Ishikawa (cell line): ENCODE measurements at regions not wholly inside any gene's neighbourhood (a gene's known extent, or its start where the extent isn't known, plus 50 kb on each side); places are given as distances from the start of the nearest gene placed in this dataset.

Experiments used
- CEBPB ChIP-seq: IDR thresholded peaks from 2 replicates; pipeline ENCODE4 v1.6.1; 2012
- CREB1 ChIP-seq: IDR thresholded peaks from 2 replicates; pipeline ENCODE4 v1.6.1; 2012; ENCODE audit warnings: low read depth
- EGR1 ChIP-seq: IDR thresholded peaks from 2 replicates; pipeline ENCODE4 v1.6.1; 2012
- EP300 ChIP-seq: IDR thresholded peaks from 2 replicates; pipeline ENCODE4 v1.6.1; 2012; ENCODE audit warnings: borderline replicate concordance
- FOXM1 ChIP-seq: IDR thresholded peaks from 2 replicates; pipeline ENCODE4 v1.6.1; 2012; ENCODE audit warnings: low read depth, borderline replicate concordance
- MAX ChIP-seq: IDR thresholded peaks from 2 replicates; pipeline ENCODE4 v1.6.1; 2012
- NFIC ChIP-seq: IDR thresholded peaks from 2 replicates; pipeline ENCODE4 v1.6.1; 2012
- RAD21 ChIP-seq: IDR thresholded peaks from 2 replicates; pipeline ENCODE4 v1.6.1; 2012; ENCODE audit warnings: low read depth
- REST ChIP-seq: IDR thresholded peaks from 2 replicates; pipeline ENCODE4 v1.6.1; 2012; ENCODE audit warnings: low read depth, mild to moderate bottlenecking
- TAF1 ChIP-seq: IDR thresholded peaks from 2 replicates; pipeline ENCODE4 v1.6.1; 2012; ENCODE audit warnings: low read depth, mild to moderate bottlenecking
- TCF12 ChIP-seq: IDR thresholded peaks from 2 replicates; pipeline ENCODE4 v1.6.1; 2012; ENCODE audit warnings: low read depth
- TEAD4 ChIP-seq: IDR thresholded peaks from 2 replicates; pipeline ENCODE4 v1.6.1; 2012
- USF1 ChIP-seq: IDR thresholded peaks from 2 replicates; pipeline ENCODE4 v1.6.1; 2012
- YY1 ChIP-seq: IDR thresholded peaks from 2 replicates; pipeline ENCODE4 v1.6.1; 2012; ENCODE audit warnings: low read depth
- ZBTB7A ChIP-seq: IDR thresholded peaks from 2 replicates; pipeline ENCODE4 v1.6.1; 2012; ENCODE audit warnings: low read depth

GRCh38 chr14:39491134-39491571, 58.9 kb upstream of the FBXO33 start:
- no peak for TF ChIP-seq YY1
- TF ChIP-seq RAD21: peak; percentile 46

GRCh38 chr14:39488600-39488999, 56.4 kb upstream of the FBXO33 start:
- TF ChIP-seq TCF12 (no peak), FOXM1 (no peak), CEBPB (no peak), CREB1 (no peak), RAD21 (no peak), TAF1 (no peak), MAX (no peak), REST (no peak), EP300 (no peak), USF1 (no peak), EGR1 (no peak), TEAD4 (no peak), NFIC (no peak), YY1 (no peak), ZBTB7A (no peak)

GRCh38 chr14:39483682-39484081, 51.4 kb upstream of the FBXO33 start:
- no peak for TF ChIP-seq TEAD4
